PC-9 (cell line): ENCODE measurements at regions not wholly inside any gene's neighbourhood (a gene's known extent, or its start where the extent isn't known, plus 50 kb on each side); places are given as distances from the start of the nearest gene placed in this dataset.

ENCODE experiments used
- BruUV-seq: library from RNA; stranded (reverse); fragments of 400-500 nt; replicated peaks from 2 replicates; lab custom pipeline; 2021; lab: Mats Ljungman, UMichigan
- CTCF ChIA-PET: fragments of 300-600 bp; sonication (Branson Sonifier 250); formaldehyde crosslinking; loops from one replicate; lab custom pipeline; 2022; ENCODE audit warnings: antibody characterized with exemption; lab: Charles Lee
- POLR2A ChIA-PET: fragments of 300-600 bp; sonication (Branson Sonifier 250); formaldehyde crosslinking; loops from one replicate; lab custom pipeline; 2022; ENCODE audit warnings: antibody characterized with exemption; ENCODE audit not compliant: unreplicated experiment; lab: Charles Lee
- DNase-seq, 2 experiments: peaks; one replicate each; pipeline versions ENCODE4 v3.0.0 to v3.0.0-alpha.2; 2015 to 2022; ENCODE audit warnings: mixed read lengths in 1 of 2
- H2AFZ ChIP-seq: fragments of 200-600 bp; sonication (generic); 2 replicates; pipeline ENCODE4 v1.8.1; 2017; ENCODE audit warnings: antibody characterized with exemption
- H3F3A ChIP-seq: fragments of 200-600 bp; sonication (generic); 2 replicates; pipeline ENCODE4 v1.8.1; 2017; ENCODE audit warnings: antibody characterized with exemption, mild to moderate bottlenecking, low read depth; ENCODE audit not compliant: insufficient read depth
- H3K27ac ChIP-seq: fragments of 200-600 bp; sonication (generic); 2 replicates; pipeline ENCODE4 v1.6.1; 2016; ENCODE audit warnings: mixed run types
- H3K27me3 ChIP-seq: fragments of 200-600 bp; sonication (generic); 2 replicates; pipeline ENCODE4 v1.6.1; 2016; ENCODE audit warnings: low read depth, mixed run types; ENCODE audit not compliant: insufficient read depth
- H3K36me3 ChIP-seq: fragments of 200-600 bp; sonication (generic); 2 replicates; pipeline ENCODE4 v1.6.1; 2016; ENCODE audit warnings: low read depth, mixed run types
- H3K4me1 ChIP-seq: fragments of 200-600 bp; sonication (generic); replicated peaks from 2 replicates; pipeline ENCODE4 v1.6.1; 2016; ENCODE audit warnings: mixed run types; ENCODE audit not compliant: insufficient read depth
- H3K4me2 ChIP-seq: fragments of 200-600 bp; sonication (generic); 2 replicates; pipeline ENCODE4 v1.6.1; 2017; ENCODE audit warnings: mixed run types
- H3K4me3 ChIP-seq: fragments of 200-600 bp; sonication (generic); 2 replicates; pipeline ENCODE4 v1.6.1; 2016; ENCODE audit warnings: mixed run types
- H3K79me2 ChIP-seq: fragments of 200-600 bp; sonication (generic); 2 replicates; pipeline ENCODE4 v1.6.1; 2017; ENCODE audit warnings: low read depth, mixed run types
- H3K9me2 ChIP-seq: fragments of 200-600 bp; sonication (generic); 2 replicates; pipeline ENCODE4 v1.8.1; 2017; ENCODE audit warnings: mild to moderate bottlenecking; ENCODE audit not compliant: insufficient read depth
- H3K9me3 ChIP-seq: fragments of 200-600 bp; sonication (generic); 2 replicates; pipeline ENCODE4 v1.8.1; 2016; ENCODE audit warnings: low read depth; ENCODE audit not compliant: insufficient read depth
- H4K20me1 ChIP-seq: fragments of 200-600 bp; sonication (generic); 2 replicates; pipeline ENCODE4 v1.8.1; 2017; ENCODE audit not compliant: insufficient read depth
- CTCF ChIP-seq: fragments of 200-600 bp; sonication (generic); conservative IDR thresholded peaks from 2 replicates; pipeline ENCODE4 v1.6.1; 2017; ENCODE audit warnings: mixed run types, antibody characterized with exemption, mild to moderate bottlenecking, moderate library complexity
- EZH2 ChIP-seq: fragments of 200-600 bp; sonication (generic); IDR thresholded peaks from 2 replicates; pipeline ENCODE4 v1.8.0; 2017; ENCODE audit warnings: antibody characterized with exemption, low read depth
- intact Hi-C: fragments of 100-400 bp; cut with micrococcal nuclease; formaldehyde crosslinking; loops from one replicate; pipeline ENCODE4 v1.10.0; 2022; ENCODE audit not compliant: unreplicated experiment

DNA sequence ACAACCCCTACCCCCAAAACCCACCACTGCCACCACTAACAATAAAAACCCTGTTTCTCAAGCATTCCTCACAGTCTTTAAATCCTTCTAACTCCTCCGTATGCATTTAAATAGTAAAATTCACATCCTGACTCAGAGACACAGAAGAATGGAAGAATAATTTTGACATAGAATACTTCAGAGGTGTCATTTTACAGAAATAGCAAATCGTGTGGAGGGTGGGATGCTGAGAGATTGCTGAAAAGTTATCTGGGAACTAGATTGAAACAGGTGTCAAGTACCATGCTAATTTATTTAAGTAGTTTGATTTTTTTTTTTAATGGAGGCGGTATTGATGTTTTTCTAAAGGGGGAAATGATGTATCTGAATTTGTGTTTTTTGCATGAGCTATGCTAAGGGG lies 575.2 kb upstream of the TPK1 start:
- no TSS peak for BruUV-seq

DNA sequence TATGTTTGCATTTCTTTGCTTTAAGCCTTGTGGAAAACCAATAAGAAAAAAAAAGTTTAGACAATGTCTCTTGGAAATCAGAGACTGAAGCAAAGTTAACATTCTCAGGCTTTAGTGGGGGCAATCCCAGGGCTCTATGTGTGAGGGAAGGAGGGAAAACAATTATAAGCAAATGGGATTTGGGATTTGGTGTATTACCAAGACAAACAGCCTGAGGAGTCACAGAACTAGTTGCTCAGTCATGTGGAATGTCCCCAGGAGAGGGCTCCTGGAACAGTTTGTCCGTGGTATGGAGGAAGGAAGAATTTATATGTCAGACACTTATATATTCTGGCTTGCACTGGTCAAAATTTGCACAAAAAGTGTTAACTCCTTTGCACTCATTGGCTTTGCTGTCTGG lies 562.9 kb upstream of the TPK1 start:
- H3K4me1 ChIP-seq = no peaks in the 10 kb centered on the region
- H3K27ac ChIP-seq = no peak overlapping the region
- no peak for DNase-seq
- no peaks in the 10 kb centered on the region for H3K36me3 ChIP-seq
- ChIA-PET POLR2A (no interaction called here), CTCF (no interaction called here)
- H3K9me3 ChIP-seq = no peaks in the 10 kb centered on the region
- no peaks in the 10 kb centered on the region for H4K20me1 ChIP-seq
- no TSS peak for BruUV-seq
- TF ChIP-seq CTCF (no peak), EZH2 (no peak)
- no peak overlapping the region for H3K4me2 ChIP-seq
- H3K79me2 ChIP-seq = no peaks in the 10 kb centered on the region
- H3K27me3 ChIP-seq = no peaks in the 10 kb centered on the region
- intact Hi-C loops = no loop called here
- H2AFZ ChIP-seq = no peak overlapping the region
- no peak overlapping the region for H3K4me3 ChIP-seq
- no peaks in the 10 kb centered on the region for H3K9me2 ChIP-seq
- H3F3A ChIP-seq = no peaks in the 10 kb centered on the region

More for the DNA sequence above, 575.2 kb upstream of the TPK1 start:
- Histone ChIP-seq H3K27ac (no peak overlapping the region), H3K4me2 (no peak overlapping the region), H3F3A (no peaks in the 10 kb centered on the region), H2AFZ (no peak overlapping the region), H3K27me3 (no peaks in the 10 kb centered on the region), H3K4me3 (no peak overlapping the region), H3K36me3 (no peaks in the 10 kb centered on the region), H3K9me2 (no peaks in the 10 kb centered on the region), H3K4me1 (no peaks in the 10 kb centered on the region), H3K79me2 (no peaks in the 10 kb centered on the region), H4K20me1 (no peaks in the 10 kb centered on the region), H3K9me3 (no peaks in the 10 kb centered on the region)
- ChIA-PET CTCF (no interaction called here), POLR2A (no interaction called here)
- TF ChIP-seq CTCF = no peak
- TF ChIP-seq EZH2 = no peak
- no peak for DNase-seq
- intact Hi-C loops = no loop called here

GRCh38 chr7:145394126-145394525 lies 558.3 kb upstream of the TPK1 start:
- Histone ChIP-seq H3K79me2 (no peaks in the 10 kb centered on the region), H3F3A (no peaks in the 10 kb centered on the region), H2AFZ (no peak overlapping the region), H3K4me2 (no peak overlapping the region), H3K27ac (no peak overlapping the region), H4K20me1 (no peaks in the 10 kb centered on the region), H3K4me1 (no peaks in the 10 kb centered on the region), H3K9me2 (no peaks in the 10 kb centered on the region), H3K9me3 (no peaks in the 10 kb centered on the region), H3K27me3 (no peaks in the 10 kb centered on the region), H3K36me3 (no peaks in the 10 kb centered on the region), H3K4me3 (no peak overlapping the region)
- no peak for TF ChIP-seq EZH2
- BruUV-seq = no TSS peak
- DNase-seq = no peak
- ChIA-PET POLR2A (no interaction called here), CTCF (no interaction called here)
- intact Hi-C loops = no loop called here

DNA sequence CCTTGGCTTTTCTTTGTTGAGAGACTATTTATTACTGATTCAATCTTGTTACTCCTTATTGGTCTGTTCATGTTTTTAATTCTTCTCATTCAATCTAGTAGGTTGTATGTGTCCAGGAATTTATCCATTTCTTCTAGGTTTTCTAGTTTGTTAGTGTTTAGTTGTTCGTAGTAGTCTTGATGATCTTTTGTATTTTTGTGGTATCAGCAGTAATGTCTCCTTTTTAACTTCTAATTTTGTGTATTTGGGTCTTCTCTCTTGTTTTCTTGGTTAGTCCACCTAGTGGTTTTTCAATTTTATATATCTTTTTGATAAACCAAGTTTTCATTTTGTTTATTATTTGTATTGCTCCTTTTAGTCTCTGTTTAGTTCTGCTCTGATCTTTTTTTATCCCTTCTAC lies 546.9 kb upstream of the TPK1 start:
- no peak for TF ChIP-seq EZH2
- no peak for TF ChIP-seq CTCF

More for the DNA sequence above, 546.9 kb upstream of the TPK1 start:
- Histone ChIP-seq H3K27ac (no peak overlapping the region), H3F3A (no peaks in the 10 kb centered on the region), H3K4me2 (no peak overlapping the region), H2AFZ (no peak overlapping the region), H3K36me3 (no peaks in the 10 kb centered on the region), H3K27me3 (no peaks in the 10 kb centered on the region), H3K9me2 (no peaks in the 10 kb centered on the region; the same call in 1 of the 2 replicates), H3K79me2 (no peaks in the 10 kb centered on the region), H4K20me1 (no peaks in the 10 kb centered on the region), H3K9me3 (peaks cover 5% of the 10 kb centered on the region; the same call in 1 of the 2 replicates), H3K4me3 (no peak overlapping the region), H3K4me1 (no peaks in the 10 kb centered on the region)
- intact Hi-C loops = no loop called here
- CTCF ChIA-PET = no interaction called here
- no peak for DNase-seq
- BruUV-seq = no TSS peak
- POLR2A ChIA-PET = no interaction called here
